ENCODE measurements at regions not wholly inside any gene's neighbourhood (a gene's known extent, or its start where the extent isn't known, plus 50 kb on each side); places are given as distances from the start of the nearest gene placed in this dataset.

- H3K4me3 ChIP-seq (ENCODE audit: low read depth, low read length, poor library complexity, severe bottlenecking), result no peak overlapping the region
- ChIA-PET POLR2A (ENCODE audit: low non-redundant PET) (no interaction called here), CTCF (no interaction called here)
- no peaks in the 10 kb centered on the region for H3K9me3 ChIP-seq (ENCODE audit: low read depth, low read length, poor library complexity, severe bottlenecking)
- intact Hi-C loops (cut with micrococcal nuclease; ENCODE audit: unreplicated experiment), result no loop called here
- no peak overlapping the region for H3K27ac ChIP-seq (ENCODE audit: low read depth, low read length, poor library complexity, severe bottlenecking)
- no peak for DNase-seq (ENCODE audit: low spot score)
- TF ChIP-seq CTCF (conservative IDR thresholded peaks at IDR 0.05; ENCODE audit: low read depth, low read length), result no peak
- no peak for TF ChIP-seq EZH2 (IDR thresholded peaks at IDR 0.05; ENCODE audit: borderline replicate concordance, low read depth, low read length, poor library complexity, severe bottlenecking)
- BruUV-seq (replicated peaks), result no TSS peak
- no peaks in the 10 kb centered on the region for H3K27me3 ChIP-seq (replicated peaks; ENCODE audit: insufficient read depth, low read depth, low read length, poor library complexity)
- no peaks in the 10 kb centered on the region for H3K36me3 ChIP-seq (ENCODE audit: insufficient read depth, low read length, poor library complexity, severe bottlenecking)
- H3K4me1 ChIP-seq (ENCODE audit: insufficient read depth, low read length, poor library complexity, severe bottlenecking), result no peaks in the 10 kb centered on the region
Measured at GRCh38 chr12:29053567-29053966, 95.5 kb upstream of the FAR2 start.

GRCh38 chr12:29054858-29055663 is 94.0 kb upstream of the FAR2 start:
- CTCF ChIA-PET, result no interaction called here
- POLR2A ChIA-PET (ENCODE audit: low non-redundant PET), result no interaction called here
- BruUV-seq (replicated peaks), result no TSS peak

GRCh38 chr12:29066011-29066588 is 83.0 kb upstream of the FAR2 start:
- intact Hi-C loops (cut with micrococcal nuclease; ENCODE audit: unreplicated experiment), result no loop called here
- POLR2A ChIA-PET (ENCODE audit: low non-redundant PET), result no interaction called here
- Histone ChIP-seq H3K27ac (ENCODE audit: low read depth, low read length, poor library complexity, severe bottlenecking) (no peak overlapping the region), H3K27me3 (replicated peaks; ENCODE audit: insufficient read depth, low read depth, low read length, poor library complexity) (no peaks in the 10 kb centered on the region), H3K4me1 (ENCODE audit: insufficient read depth, low read length, poor library complexity, severe bottlenecking) (no peaks in the 10 kb centered on the region), H3K9me3 (ENCODE audit: low read depth, low read length, poor library complexity, severe bottlenecking) (no peaks in the 10 kb centered on the region), H3K4me3 (ENCODE audit: low read depth, low read length, poor library complexity, severe bottlenecking) (no peak overlapping the region), H3K36me3 (ENCODE audit: insufficient read depth, low read length, poor library complexity, severe bottlenecking) (no peaks in the 10 kb centered on the region)
- no TSS peak for BruUV-seq (replicated peaks)
- TF ChIP-seq CTCF (conservative IDR thresholded peaks at IDR 0.05; ENCODE audit: low read depth, low read length), result no peak
- CTCF ChIA-PET, result no interaction called here
- DNase-seq (ENCODE audit: low spot score), result peak; percentile 66

More at GRCh38 chr12:29054858-29055663, 94.0 kb upstream of the FAR2 start:
- DNase-seq (ENCODE audit: low spot score), result no peak
- intact Hi-C loops (cut with micrococcal nuclease; ENCODE audit: unreplicated experiment), result no loop called here
- Histone ChIP-seq H3K9me3 (ENCODE audit: low read depth, low read length, poor library complexity, severe bottlenecking) (no peaks in the 10 kb centered on the region), H3K36me3 (ENCODE audit: insufficient read depth, low read length, poor library complexity, severe bottlenecking) (no peaks in the 10 kb centered on the region), H3K27ac (ENCODE audit: low read depth, low read length, poor library complexity, severe bottlenecking) (no peak overlapping the region), H3K4me3 (ENCODE audit: low read depth, low read length, poor library complexity, severe bottlenecking) (no peak overlapping the region), H3K4me1 (ENCODE audit: insufficient read depth, low read length, poor library complexity, severe bottlenecking) (no peaks in the 10 kb centered on the region), H3K27me3 (replicated peaks; ENCODE audit: insufficient read depth, low read depth, low read length, poor library complexity) (no peaks in the 10 kb centered on the region)
- TF ChIP-seq EZH2 (IDR thresholded peaks at IDR 0.05; ENCODE audit: borderline replicate concordance, low read depth, low read length, poor library complexity, severe bottlenecking) (no peak), CTCF (conservative IDR thresholded peaks at IDR 0.05; ENCODE audit: low read depth, low read length) (no peak)
